ENCODE measurements at regions not wholly inside any gene's neighbourhood (a gene's known extent, or its start where the extent isn't known, plus 50 kb on each side); places are given as distances from the start of the nearest gene placed in this dataset.
"Not testable (repeated sequence)": the region's sequence is repeated elsewhere in the genome, so short reads cannot be mapped to it uniquely, and the experiment has no call there.

GRCh38 chr9:118624608-118625007 is 744.6 kb downstream of the BRINP1 start:
- in situ Hi-C loops (cut with MboI; ENCODE audit: low sequenced_read_pairs) = no loop called here

- in situ Hi-C loops (cut with MboI; ENCODE audit: low sequenced_read_pairs) = no loop called here
Measured at GRCh38 chr9:118630079-118630478, 739.2 kb downstream of the BRINP1 start.

- in situ Hi-C loops (cut with MboI; ENCODE audit: low sequenced_read_pairs) = no loop called here
Measured at GRCh38 chr9:118630931-118631595, 738.2 kb downstream of the BRINP1 start.

- in situ Hi-C loops (cut with MboI; ENCODE audit: low sequenced_read_pairs) = no loop called here
Measured at GRCh38 chr9:118631956-118632355, 737.3 kb downstream of the BRINP1 start.

GRCh38 chr9:118635416-118635815 is 733.8 kb downstream of the BRINP1 start:
- in situ Hi-C loops (cut with MboI; ENCODE audit: low sequenced_read_pairs) = no loop called here

- in situ Hi-C loops (cut with MboI; ENCODE audit: low sequenced_read_pairs) = no loop called here
Measured at GRCh38 chr9:118637681-118638080, 731.6 kb downstream of the BRINP1 start.

GRCh38 chr9:118640836-118641560 is 728.2 kb downstream of the BRINP1 start:
- in situ Hi-C loops (cut with MboI; ENCODE audit: low sequenced_read_pairs) = no loop called here

GRCh38 chr9:118643118-118643517 is 726.1 kb downstream of the BRINP1 start:
- in situ Hi-C loops (cut with MboI; ENCODE audit: low sequenced_read_pairs) = no loop called here

- in situ Hi-C loops (cut with MboI; ENCODE audit: low sequenced_read_pairs) = no loop called here
Measured at GRCh38 chr9:118644066-118644465, 725.2 kb downstream of the BRINP1 start.

GRCh38 chr9:118647331-118647730 is 721.9 kb downstream of the BRINP1 start:
- in situ Hi-C loops (cut with MboI; ENCODE audit: low sequenced_read_pairs) = no loop called here

GRCh38 chr9:118650417-118650816 is 718.8 kb downstream of the BRINP1 start:
- in situ Hi-C loops (cut with MboI; ENCODE audit: low sequenced_read_pairs) = no loop called here

GRCh38 chr9:118651511-118651910 is 717.7 kb downstream of the BRINP1 start:
- in situ Hi-C loops (cut with MboI; ENCODE audit: low sequenced_read_pairs) = no loop called here

- in situ Hi-C loops (cut with MboI; ENCODE audit: low sequenced_read_pairs) = no loop called here
Measured at GRCh38 chr9:118652258-118652657, 717.0 kb downstream of the BRINP1 start.

GRCh38 chr9:118652912-118653311 is 716.3 kb downstream of the BRINP1 start:
- in situ Hi-C loops (cut with MboI; ENCODE audit: low sequenced_read_pairs) = no loop called here

GRCh38 chr9:118659011-118659410 is 710.2 kb downstream of the BRINP1 start:
- in situ Hi-C loops (cut with MboI; ENCODE audit: low sequenced_read_pairs) = no loop called here

- in situ Hi-C loops (cut with MboI; ENCODE audit: low sequenced_read_pairs) = no loop called here
Measured at GRCh38 chr9:118665226-118665919, 703.9 kb downstream of the BRINP1 start.

GRCh38 chr9:118670011-118670953 is 699.0 kb downstream of the BRINP1 start:
- in situ Hi-C loops (cut with MboI; ENCODE audit: low sequenced_read_pairs) = no loop called here

GRCh38 chr9:118674942-118675341 is 694.3 kb downstream of the BRINP1 start:
- in situ Hi-C loops (cut with MboI; ENCODE audit: low sequenced_read_pairs) = no loop called here

GRCh38 chr9:118677936-118678653 is 691.1 kb downstream of the BRINP1 start:
- in situ Hi-C loops (cut with MboI; ENCODE audit: low sequenced_read_pairs) = not testable (repeated sequence)

GRCh38 chr9:118686959-118687358 is 682.3 kb downstream of the BRINP1 start:
- in situ Hi-C loops (cut with MboI; ENCODE audit: low sequenced_read_pairs) = no loop called here

Data from HL-60/S4 treated with phorbol 12-myristate 13-acetate at 8.2 ng/mL for 4 days and 3 days (cell line).